Neural crest cell (in vitro differentiated cells): ENCODE measurements at regions not wholly inside any gene's neighbourhood (a gene's known extent, or its start where the extent isn't known, plus 50 kb on each side); places are given as distances from the start of the nearest gene placed in this dataset.

Experiments
- DNase-seq: peaks from one replicate; pipeline ENCODE4 v3.0.0; 2021; ENCODE audit warnings: low read depth, mixed read lengths, low spot score
- H3K27ac Mint-ChIP-seq: one replicate; pipeline ENCODE4 v1.8.0; 2021; ENCODE audit warnings: mild to moderate bottlenecking, mixed read lengths; ENCODE audit not compliant: unreplicated experiment
- H3K27me3 Mint-ChIP-seq: 2 replicates; pipeline ENCODE4 v1.8.0; 2021; ENCODE audit warnings: low read depth, mild to moderate bottlenecking, mixed read lengths
- H3K36me3 Mint-ChIP-seq: 2 replicates; pipeline ENCODE4 v1.8.0; 2021; ENCODE audit warnings: low read depth, mild to moderate bottlenecking, mixed read lengths
- H3K4me1 Mint-ChIP-seq: 2 replicates; pipeline ENCODE4 v1.8.0; 2021; ENCODE audit warnings: mixed read lengths
- H3K4me3 Mint-ChIP-seq: one replicate; pipeline ENCODE4 v1.8.0; 2021; ENCODE audit warnings: mild to moderate bottlenecking, mixed read lengths
- H3K9me3 Mint-ChIP-seq: 2 replicates; pipeline ENCODE4 v1.8.0; 2021; ENCODE audit warnings: mixed read lengths
- CTCF ChIP-seq: fragments of 200-600 bp; sonication (generic); conservative IDR thresholded peaks from 2 replicates; pipeline ENCODE4 v1.5.0; 2021; ENCODE audit warnings: antibody characterized with exemption, mild to moderate bottlenecking

GRCh38 chr13:42389041-42389440 lies 117.1 kb downstream of the AKAP11 start:
- Mint-ChIP-seq H3K9me3 (peaks cover 4% of the 10 kb centered on the region), H3K4me3 (no peak overlapping the region), H3K27me3 (no peaks in the 10 kb centered on the region), H3K4me1 (no peaks in the 10 kb centered on the region), H3K27ac (no peak overlapping the region), H3K36me3 (no peaks in the 10 kb centered on the region)
- no peak for TF ChIP-seq CTCF
- DNase-seq, result no peak

- Mint-ChIP-seq H3K27me3 (no peaks in the 10 kb centered on the region), H3K9me3 (peaks cover 5% of the 10 kb centered on the region), H3K36me3 (no peaks in the 10 kb centered on the region), H3K4me3 (no peak overlapping the region), H3K4me1 (no peaks in the 10 kb centered on the region), H3K27ac (no peak overlapping the region)
- TF ChIP-seq CTCF, result no peak
- no peak for DNase-seq
These were observed 120.2 kb downstream of the AKAP11 start for GRCh38 chr13:42392180-42392579.

- Mint-ChIP-seq H3K27ac (no peak overlapping the region), H3K4me3 (no peak overlapping the region), H3K9me3 (peaks cover 5% of the 10 kb centered on the region)
These were observed 121.0 kb downstream of the AKAP11 start for GRCh38 chr13:42392716-42393572.

GRCh38 chr13:42393573-42394360 lies 121.8 kb downstream of the AKAP11 start:
- DNase-seq, result no peak
- Mint-ChIP-seq H3K27ac (no peak overlapping the region), H3K4me1 (peaks cover 5% of the 10 kb centered on the region), H3K36me3 (no peaks in the 10 kb centered on the region), H3K27me3 (no peaks in the 10 kb centered on the region), H3K9me3 (peaks cover 5% of the 10 kb centered on the region), H3K4me3 (no peak overlapping the region)
- TF ChIP-seq CTCF, result no peak

More at GRCh38 chr13:42392716-42393572, 121.0 kb downstream of the AKAP11 start:
- no peak for TF ChIP-seq CTCF
- no peaks in the 10 kb centered on the region for H3K27me3 Mint-ChIP-seq
- no peak for DNase-seq
- no peaks in the 10 kb centered on the region for H3K4me1 Mint-ChIP-seq
- no peaks in the 10 kb centered on the region for H3K36me3 Mint-ChIP-seq

GRCh38 chr13:42394361-42394708 lies 122.4 kb downstream of the AKAP11 start:
- H3K27me3 Mint-ChIP-seq, result no peaks in the 10 kb centered on the region
- no peak for DNase-seq
- TF ChIP-seq CTCF, result no peak
- H3K4me3 Mint-ChIP-seq, result no peak overlapping the region
- H3K36me3 Mint-ChIP-seq, result no peaks in the 10 kb centered on the region
- no peak overlapping the region for H3K27ac Mint-ChIP-seq
- peaks cover 5% of the 10 kb centered on the region for H3K9me3 Mint-ChIP-seq
- peaks cover 5% of the 10 kb centered on the region for H3K4me1 Mint-ChIP-seq
